Common myeloid progenitor, CD34-positive (primary cell): ENCODE measurements at regions not wholly inside any gene's neighbourhood (a gene's known extent, or its start where the extent isn't known, plus 50 kb on each side); places are given as distances from the start of the nearest gene placed in this dataset.
"Not testable (repeated sequence)": the region's sequence is repeated elsewhere in the genome, so short reads cannot be mapped to it uniquely, and the experiment has no call there.

ENCODE experiments used
- CTCF ChIA-PET: fragments of 350-600 bp; sonication (Branson Sonifier 250); formaldehyde crosslinking; loops from one replicate; lab custom pipeline; 2021; ENCODE audit warnings: antibody characterized with exemption; lab: Charles Lee
- POLR2A ChIA-PET: fragments of 350-600 bp; sonication (Branson Sonifier 250); formaldehyde crosslinking; loops from one replicate; lab custom pipeline; 2021; ENCODE audit warnings: antibody characterized with exemption; lab: Charles Lee
- DNase-seq, 3 donors: peaks; one replicate each; pipeline versions ENCODE4 v3.0.0 to v3.0.0-alpha.2; 2013
- H3K27ac ChIP-seq, 2 experiments: 1 replicate in 1 of 2; 2 replicates in 1 of 2; pipeline ENCODE4 v1.7.0; 2013; ENCODE audit warnings: inconsistent platforms in 2 of 2, low read length in 2 of 2, mild to moderate bottlenecking in 2 of 2, low read depth in 1 of 2, moderate library complexity in 1 of 2; ENCODE audit not compliant: severe bottlenecking in 2 of 2, insufficient read depth in 1 of 2, poor library complexity in 1 of 2
- H3K27me3 ChIP-seq, 5 experiments: replicated peaks in 2 of 5; 1 replicate in 3 of 5; 2 replicates in 2 of 5; pipeline versions ENCODE4 v1.6.1 to v1.7.0; 2013; ENCODE audit warnings: low read length in 4 of 5, mild to moderate bottlenecking in 2 of 5, moderate library complexity in 2 of 5, inconsistent platforms in 1 of 5; ENCODE audit not compliant: insufficient read depth in 5 of 5, control insufficient read depth in 4 of 5
- H3K36me3 ChIP-seq, 4 experiments: 1 replicate in 2 of 4; 2 replicates in 2 of 4; pipeline versions ENCODE4 v1.6.1 to v1.7.0; 2013; ENCODE audit warnings: low read length in 3 of 4, control low read depth in 1 of 4, mild to moderate bottlenecking in 1 of 4; ENCODE audit not compliant: control insufficient read depth in 4 of 4, insufficient read depth in 4 of 4
- H3K4me1 ChIP-seq, 4 experiments: 1 replicate in 3 of 4; 2 replicates in 1 of 4; pipeline versions ENCODE4 v1.6.1 to v1.7.1; 2013; ENCODE audit warnings: low read length in 3 of 4, mild to moderate bottlenecking in 3 of 4, control low read depth in 1 of 4, inconsistent platforms in 1 of 4, moderate library complexity in 1 of 4; ENCODE audit not compliant: control insufficient read depth in 4 of 4, insufficient read depth in 4 of 4; ENCODE audit errors: control extremely low read depth in 1 of 4
- H3K4me3 ChIP-seq, 7 experiments: 1 replicate in 4 of 7; 2 replicates in 3 of 7; pipeline versions ENCODE4 v1.5.1 to v1.7.0; 2013; ENCODE audit warnings: mild to moderate bottlenecking in 7 of 7, low read length in 6 of 7, moderate library complexity in 6 of 7, inconsistent platforms in 2 of 7, low read depth in 2 of 7, control low read depth in 1 of 7; ENCODE audit not compliant: insufficient read depth in 4 of 7, control insufficient read depth in 1 of 7; ENCODE audit errors: extremely low read depth in 1 of 7
- H3K9me3 ChIP-seq, 5 experiments: 1 replicate in 4 of 5; 2 replicates in 1 of 5; pipeline versions ENCODE4 v1.6.1 to v1.7.1; 2013; ENCODE audit warnings: low read length in 4 of 5, mild to moderate bottlenecking in 2 of 5, inconsistent platforms in 1 of 5, low read depth in 1 of 5, moderate library complexity in 1 of 5; ENCODE audit not compliant: control insufficient read depth in 4 of 5, insufficient read depth in 2 of 5; ENCODE audit errors: control extremely low read depth in 1 of 5
- WGBS: methylation state at CpG from one replicate; pipeline ENCODE4 v1.1.5; 2013; ENCODE audit not compliant: insufficient coverage; 5-methylcytosine and 5-hydroxymethylcytosine counted together

DNA sequence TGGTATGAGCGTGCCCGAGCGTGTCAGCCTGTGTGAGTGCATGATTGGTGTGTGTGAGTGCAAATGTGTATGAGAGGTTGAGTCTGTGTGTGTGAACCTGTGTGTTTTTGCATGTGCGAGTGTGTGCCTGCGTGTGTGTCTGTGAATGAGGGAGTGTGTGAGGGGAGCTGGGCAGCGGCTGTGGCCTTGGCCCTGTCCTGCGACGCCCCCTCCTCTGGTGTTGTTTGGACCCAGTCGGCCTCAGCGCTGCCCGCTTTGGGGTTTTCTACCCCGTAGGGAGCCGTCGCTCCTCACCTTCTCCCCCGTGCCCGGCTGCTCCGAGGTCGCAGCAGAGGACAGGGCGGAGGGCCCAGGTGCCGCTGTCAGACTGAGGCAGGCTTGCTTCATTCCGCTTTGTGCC is 69.0 kb downstream of the TMEM121 start:
- H3K27me3 ChIP-seq, H3K36me3 ChIP-seq, H3K4me3 ChIP-seq, H3K4me1 ChIP-seq, H3K27ac ChIP-seq, CTCF ChIA-PET, DNase-seq, POLR2A ChIA-PET, H3K9me3 ChIP-seq: not testable (repeated sequence)
- WGBS = no CpG with 5 or more reads among the region's 21 CpGs

DNA sequence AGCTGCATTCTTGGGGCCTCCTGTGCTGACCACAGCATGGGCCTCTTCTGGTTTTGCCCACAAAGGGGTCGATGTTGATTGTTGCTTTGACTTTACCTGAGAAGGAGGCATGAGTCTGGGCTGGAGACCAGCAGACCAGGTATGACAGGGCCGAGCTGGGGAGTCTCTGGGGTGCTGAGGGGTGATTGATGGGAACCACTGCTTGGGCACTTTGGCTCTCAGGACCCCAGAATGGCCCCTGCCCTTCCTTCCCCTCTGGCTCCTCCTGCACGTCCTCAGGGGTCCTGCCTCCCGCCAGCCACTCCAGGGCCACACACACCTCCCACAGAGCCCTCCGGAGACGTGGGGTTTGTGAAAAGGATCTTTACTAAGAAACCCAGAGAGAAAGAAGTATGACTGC is 70.0 kb downstream of the TMEM121 start:
- H3K36me3 ChIP-seq, H3K27me3 ChIP-seq, H3K27ac ChIP-seq, H3K9me3 ChIP-seq, CTCF ChIA-PET, H3K4me3 ChIP-seq, DNase-seq, H3K4me1 ChIP-seq, POLR2A ChIA-PET: not testable (repeated sequence)
- 25% methylated on average over 2 of the region's 6 CpGs for WGBS

DNA sequence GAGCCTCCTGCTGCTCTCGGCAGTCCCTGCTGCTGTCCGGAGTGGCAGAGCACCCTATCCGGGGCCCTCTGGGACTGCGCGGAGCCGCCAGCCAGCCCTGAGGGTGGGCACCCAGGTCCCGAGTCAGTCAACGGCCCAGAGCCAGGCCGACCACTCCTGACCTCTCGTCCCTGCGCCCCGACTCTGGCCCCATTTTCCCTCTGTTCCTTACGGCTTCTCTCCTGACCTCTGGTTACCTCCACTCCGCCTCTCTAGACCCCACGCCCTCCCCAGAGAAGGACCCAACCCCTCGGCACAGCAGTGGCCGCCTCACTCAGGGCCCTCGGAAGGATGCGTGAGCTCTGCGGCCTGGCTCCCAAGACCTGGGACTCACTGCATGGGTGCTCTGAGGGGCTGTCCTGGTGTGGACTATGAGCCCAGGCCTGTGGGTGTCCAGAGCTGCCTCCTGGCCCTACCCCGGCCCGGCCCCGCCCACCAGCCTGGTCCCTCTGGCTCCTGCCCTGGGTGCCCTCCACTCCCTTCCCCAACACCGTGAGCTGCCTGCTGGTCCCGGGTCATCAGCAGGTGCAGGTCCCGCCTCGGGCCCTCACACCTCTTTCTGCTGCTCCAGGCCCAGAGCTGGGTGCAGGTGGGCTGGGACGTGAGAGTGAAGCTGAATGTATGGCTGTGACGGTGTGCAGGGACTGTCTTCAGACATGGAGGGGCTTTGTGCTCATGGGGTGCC is 71.8 kb downstream of the TMEM121 start:
- H3K4me3 ChIP-seq, H3K36me3 ChIP-seq, H3K27ac ChIP-seq, POLR2A ChIA-PET, DNase-seq, CTCF ChIA-PET, H3K4me1 ChIP-seq, H3K27me3 ChIP-seq, H3K9me3 ChIP-seq: not testable (repeated sequence)
- 93% methylated on average over 6 of the region's 29 CpGs for WGBS

DNA sequence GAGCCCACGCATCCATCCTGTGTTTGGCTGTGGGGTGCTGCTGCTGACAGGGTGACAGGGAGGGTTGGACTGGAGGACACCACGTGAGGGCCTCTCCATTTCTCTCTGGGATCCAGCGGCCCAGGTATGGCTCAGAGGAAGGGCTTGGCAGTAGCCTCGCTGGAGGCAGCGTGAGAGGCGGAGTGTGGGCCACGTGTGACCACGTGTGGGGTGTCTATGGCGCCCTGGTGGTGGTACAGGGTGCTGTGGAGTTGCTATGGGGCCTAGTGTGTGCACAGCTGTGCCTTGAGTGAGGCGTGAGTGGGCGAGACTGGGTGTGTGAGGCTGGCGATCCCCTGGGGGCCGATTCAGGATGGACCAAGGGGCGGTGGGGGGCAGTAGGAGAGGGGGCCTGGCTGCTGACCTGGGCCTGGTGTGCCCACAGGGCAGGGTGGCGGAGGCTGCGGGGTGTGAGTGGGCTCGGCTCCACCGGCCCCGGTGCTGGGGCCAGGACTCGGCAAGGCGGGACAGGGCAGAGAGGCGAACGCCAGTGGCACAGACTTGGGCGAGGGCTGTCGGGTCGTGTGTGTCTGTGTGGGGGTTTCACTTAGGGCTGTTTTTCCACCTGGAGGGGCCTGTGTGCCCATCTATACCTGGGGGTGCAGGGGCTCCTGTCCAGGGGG is 72.7 kb downstream of the TMEM121 start:
- H3K4me1 ChIP-seq, H3K36me3 ChIP-seq, H3K9me3 ChIP-seq, POLR2A ChIA-PET, DNase-seq, H3K27ac ChIP-seq, H3K4me3 ChIP-seq, H3K27me3 ChIP-seq, CTCF ChIA-PET: not testable (repeated sequence)
- WGBS = 97% methylated on average over 6 of the region's 26 CpGs

DNA sequence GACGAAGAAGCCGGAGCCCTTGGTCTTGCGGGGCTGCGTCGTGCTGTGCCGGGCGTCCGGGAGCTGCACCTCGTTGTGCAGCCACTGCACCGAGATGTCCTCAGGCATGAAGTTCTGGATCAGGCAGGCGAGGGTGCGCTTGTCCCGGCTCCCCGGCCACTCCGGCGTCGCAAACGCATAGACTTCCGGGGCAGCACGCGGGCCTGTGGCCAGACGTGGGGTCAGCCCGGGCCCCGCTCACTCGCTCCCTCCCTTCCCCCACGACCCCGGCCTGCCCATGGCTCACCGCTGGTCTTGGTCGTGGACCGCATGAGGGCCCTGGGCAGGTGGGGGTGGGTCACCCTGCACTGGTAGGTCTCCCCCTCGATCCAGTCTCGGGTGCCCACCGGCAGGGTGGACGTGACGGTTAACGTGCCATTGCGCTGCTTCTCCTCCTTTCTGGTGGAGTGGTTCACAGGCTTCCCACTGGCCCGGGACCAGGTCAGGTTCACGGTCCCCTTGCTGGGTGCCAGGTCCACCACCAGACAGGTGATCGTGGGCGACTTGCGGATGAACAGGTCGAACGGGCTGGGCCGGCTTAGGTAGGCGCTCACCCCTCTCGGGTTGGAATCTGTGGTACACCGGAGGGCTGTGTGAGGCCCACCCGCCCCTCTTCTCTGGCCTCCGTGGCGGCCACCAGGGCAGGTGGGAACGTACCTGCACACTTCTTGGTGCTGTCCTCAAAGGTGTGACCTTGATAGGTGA is 74.0 kb downstream of the TMEM121 start:
- H3K27me3 ChIP-seq, H3K9me3 ChIP-seq, H3K4me1 ChIP-seq, DNase-seq, H3K27ac ChIP-seq, CTCF ChIA-PET, H3K4me3 ChIP-seq, POLR2A ChIA-PET, H3K36me3 ChIP-seq: not testable (repeated sequence)
- 91% methylated on average over 28 of the region's 52 CpGs for WGBS

DNA sequence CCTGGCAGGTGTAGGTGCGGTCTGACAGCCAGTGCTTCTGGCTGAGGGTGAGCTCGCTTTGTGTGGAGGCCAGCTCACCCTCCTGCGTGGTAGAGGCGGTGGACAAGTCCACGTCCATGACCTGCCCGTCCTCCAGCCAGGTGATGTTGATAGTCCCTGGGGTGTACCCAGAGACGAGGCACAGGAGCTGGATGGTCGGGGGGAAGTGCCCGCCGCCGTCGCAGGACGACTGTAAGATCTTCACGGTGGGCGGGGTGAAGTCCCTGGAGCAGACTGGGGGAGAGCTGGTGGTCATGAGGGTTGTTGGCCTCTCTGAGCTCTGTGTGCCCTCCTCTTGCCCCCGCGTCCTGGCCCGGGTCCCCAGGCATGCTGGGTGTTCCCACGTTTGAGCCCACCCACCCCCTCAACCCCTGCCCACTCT is 74.6 kb downstream of the TMEM121 start:
- Histone ChIP-seq H3K27ac (no peak overlapping the region), H3K36me3 (no peaks in the 10 kb centered on the region), H3K27me3 (no peaks in the 10 kb centered on the region), H3K4me1 (no peaks in the 10 kb centered on the region), H3K4me3 (no peak overlapping the region), H3K9me3 (no peaks in the 10 kb centered on the region)
- no peak for DNase-seq
- ChIA-PET POLR2A (interaction anchor here (0.7 kb wide), 1 partner anchor 27 kb away, joined by 3 read pairs; no protein-coding TSS in a partner anchor), CTCF (no interaction called here)
- 88% methylated on average over 19 of the region's 19 CpGs for WGBS
